Heart left ventricle (tissue), 16 donors: ENCODE measurements at regions not wholly inside any gene's neighbourhood (a gene's known extent, or its start where the extent isn't known, plus 50 kb on each side); places are given as distances from the start of the nearest gene placed in this dataset.

ENCODE experiments used
- ATAC-seq, 4 donors: fragments of 200-7000 bp; cut with Tn5 transposase; one replicate each; pipeline ENCODE4 v1.9.1; 2020 to 2022; ENCODE audit warnings: moderate library complexity in 4 of 4, mild to moderate bottlenecking in 3 of 4, moderate number of reproducible peaks in 1 of 4
- DNase-seq, 5 donors: peaks; one replicate each; pipeline ENCODE4 v3.0.0-alpha.2; 2020
- H3K27ac ChIP-seq, 12 donors: fragments of 200-600 bp; sonication (generic) in 4 of 12; one replicate each; pipeline versions ENCODE4 v1.5.0 to v1.8.0; 2016 to 2022; ENCODE audit warnings: mild to moderate bottlenecking in 2 of 12
- H3K27me3 ChIP-seq, 9 donors: fragments of 200-600 bp; sonication (generic) in 2 of 9; one replicate each; pipeline versions ENCODE4 v1.5.1 to v1.8.0; 2016 to 2022; ENCODE audit warnings: mild to moderate bottlenecking in 3 of 9
- H3K36me3 ChIP-seq, 9 donors: fragments of 200-600 bp; sonication (generic) in 2 of 9; one replicate each; pipeline versions ENCODE4 v1.5.0 to v1.8.0; 2018 to 2022; ENCODE audit warnings: mild to moderate bottlenecking in 2 of 9
- H3K4me1 ChIP-seq, 12 donors: fragments of 200-600 bp; sonication (generic) in 4 of 12; one replicate each; pipeline versions ENCODE4 v1.5.0 to v1.8.0; 2016 to 2022; ENCODE audit warnings: mild to moderate bottlenecking in 3 of 12
- H3K4me3 ChIP-seq, 12 donors: fragments of 200-600 bp; sonication (generic) in 4 of 12; one replicate each; pipeline versions ENCODE4 v1.5.0 to v1.8.0; 2017 to 2022; ENCODE audit warnings: mild to moderate bottlenecking in 9 of 12, moderate library complexity in 4 of 12
- H3K9me3 ChIP-seq, 12 donors: fragments of 200-600 bp; sonication (generic) in 4 of 12; one replicate each; pipeline versions ENCODE4 v1.5.0 to v1.8.0; 2016 to 2022; ENCODE audit warnings: mild to moderate bottlenecking in 1 of 12
- CTCF ChIP-seq, 12 donors: fragments of 200-600 bp; sonication (generic) in 4 of 12; IDR thresholded peaks; one replicate each; pipeline versions ENCODE4 v1.5.0 to v1.8.0; 2018 to 2022; ENCODE audit warnings: antibody characterized with exemption in 12 of 12, mild to moderate bottlenecking in 5 of 12
- POLR2A ChIP-seq, 2 donors: fragments of 450-650 bp; IDR thresholded peaks; one replicate each; pipeline ENCODE4 v1.6.1; 2017; ENCODE audit warnings: antibody characterized with exemption in 2 of 2, mild to moderate bottlenecking in 2 of 2, moderate library complexity in 2 of 2
- WGBS, 4 donors: extraction: QIAGEN DNeasy Blood & Tissue Kit in 2 of 4; methylation state at CpG; one replicate each; pipeline versions ENCODE4 v1.1.5 to v1.1.7; 2013 to 2018; 5-methylcytosine and 5-hydroxymethylcytosine counted together
- intact Hi-C, 10 donors: fragments of 100-400 bp; cut with DNase I; formaldehyde crosslinking; loops; one replicate each; pipeline versions ENCODE4 v1.11.1 to v1.14.2; 2022
- donor health status: ischemic (EF 13 %, LVEDD 7.1; RV severe dilation, severe dysfunction).
- donor health status: healthy with polysubstance abuse.
- donor health status: DM: no; HTN: yes; CAD: no.
- donor health status: DM: no; HTN: no; CAD: no.
- donor health status: ischemic (EF 25% LVEDD 6.9; RV normal size, moderate dysfunction).
- donor health status: ischemic (EF 25% LVEDD 5.7; RV mildly dilated, moderate dysfunction).
- donor health status: healthy.
- donor health status: DM: yes; HTN: yes; CAD: no.
- donor health status: ischemic (EF 35%, LVEDD 5.7; RV mildly dilated, moderate dysfunction).
- donor health status: nonischemic (EF 11% LVEDD 7.7; RV severe dilation, severe dysfunction).
- donor health status: DM: yes; HTN: yes; CAD: no.
- donor health status: PGD.
- donor health status: ischemic (EF 29% LVEDD 5.4; RV normal size, mild dysfunction).
- donor health status: nonischemic (EF 23%, LVEDD 6.1; RV moderate dilation, normal function).

DNA sequence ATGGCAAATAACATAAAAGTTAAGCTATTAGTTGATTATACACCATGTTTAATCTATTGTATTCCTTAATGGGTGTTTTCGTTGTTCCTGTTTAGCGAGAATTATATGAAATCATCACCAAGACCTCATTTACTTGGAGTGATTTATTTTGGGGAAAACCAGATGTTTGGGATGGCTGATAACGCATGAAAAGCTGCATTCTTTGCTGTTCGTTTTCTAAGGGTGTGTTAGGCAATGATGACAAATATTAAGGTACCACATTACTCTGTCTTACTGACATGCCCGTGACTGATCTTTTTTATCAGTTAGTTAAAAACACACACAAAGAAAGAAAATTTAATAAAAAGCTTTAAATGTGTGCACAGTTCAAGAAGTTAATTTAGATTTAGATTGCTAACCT, 176.4 kb downstream of the ZFP64 start:
- no peak overlapping the region for H3K4me3 ChIP-seq
- no peaks in the 10 kb centered on the region for H3K27me3 ChIP-seq
- WGBS, 4 donors, result 63 to 75% (median 66%) methylated on average over 5 of the region's 5 CpGs
- DNase-seq, result no peak
- TF ChIP-seq POLR2A (IDR thresholded peaks at IDR 0.05) (no peak), CTCF (IDR thresholded peaks at IDR 0.05) (no peak)
- no peak overlapping the region for H3K27ac ChIP-seq
- H3K4me1 ChIP-seq, result no peaks in the 10 kb centered on the region
- H3K36me3 ChIP-seq, result no peaks in the 10 kb centered on the region
- H3K9me3 ChIP-seq, result peaks cover 0 to 22% (median 7%) of the 10 kb centered on the region in 12 donors
- intact Hi-C loops, result no loop called here
- ATAC-seq, result no peak

GRCh38 chr20:52012079-52012478, 179.5 kb downstream of the ZFP64 start:
- intact Hi-C loops, result no loop called here
- H3K4me3 ChIP-seq, result no peak overlapping the region
- H3K27me3 ChIP-seq, result peaks cover 0 to 2% (median 0%) of the 10 kb centered on the region in 9 donors
- H3K27ac ChIP-seq, result no peak overlapping the region
- H3K36me3 ChIP-seq, result no peaks in the 10 kb centered on the region
- TF ChIP-seq POLR2A (IDR thresholded peaks at IDR 0.05) (no peak), CTCF (IDR thresholded peaks at IDR 0.05) (no peak)
- 75 to 80% (median 78%) methylated on average over 5 of the region's 5 CpGs for WGBS, 4 donors
- H3K9me3 ChIP-seq, result peaks cover 0 to 22% (median 7%) of the 10 kb centered on the region in 12 donors
- ATAC-seq (no peak), DNase-seq (no peak)
- H3K4me1 ChIP-seq, result no peaks in the 10 kb centered on the region

- WGBS, 4 donors, result 71 to 84% (median 76%) methylated on average over 3 of the region's 3 CpGs
- peaks cover 0 to 22% (median 7%) of the 10 kb centered on the region in 12 donors for H3K9me3 ChIP-seq
- intact Hi-C loops, result no loop called here
- no peaks in the 10 kb centered on the region for H3K36me3 ChIP-seq
- TF ChIP-seq POLR2A (IDR thresholded peaks at IDR 0.05), result no peak
- TF ChIP-seq CTCF (IDR thresholded peaks at IDR 0.05), result no peak
- H3K27me3 ChIP-seq, result peaks cover 0 to 6% (median 0%) of the 10 kb centered on the region in 9 donors
- DNase-seq (no peak), ATAC-seq (no peak)
- H3K4me1 ChIP-seq, result no peaks in the 10 kb centered on the region
- H3K27ac ChIP-seq, result no peak overlapping the region
- no peak overlapping the region for H3K4me3 ChIP-seq
Observed at GRCh38 chr20:52011093-52011492, 180.5 kb downstream of the ZFP64 start.

GRCh38 chr20:52010541-52010940, 181.0 kb downstream of the ZFP64 start:
- H3K4me1 ChIP-seq, result no peaks in the 10 kb centered on the region
- no peak for ATAC-seq
- H3K36me3 ChIP-seq, result no peaks in the 10 kb centered on the region
- no peak for TF ChIP-seq POLR2A (IDR thresholded peaks at IDR 0.05)
- no peak for TF ChIP-seq CTCF (IDR thresholded peaks at IDR 0.05)
- H3K9me3 ChIP-seq, result peaks cover 0 to 22% (median 7%) of the 10 kb centered on the region in 12 donors
- intact Hi-C loops, result no loop called here
- no peak overlapping the region for H3K27ac ChIP-seq
- WGBS, 4 donors, result 41 to 52% (median 49%) methylated on average over 11 of the region's 11 CpGs
- no peak overlapping the region for H3K4me3 ChIP-seq
- no peak for DNase-seq
- peaks cover 0 to 6% (median 0%) of the 10 kb centered on the region in 9 donors for H3K27me3 ChIP-seq
